AG08395 (cell line): ENCODE measurements at regions not wholly inside any gene's neighbourhood (a gene's known extent, or its start where the extent isn't known, plus 50 kb on each side); places are given as distances from the start of the nearest gene placed in this dataset.
"Not testable (repeated sequence)": the region's sequence is repeated elsewhere in the genome, so short reads cannot be mapped to it uniquely, and the experiment has no call there.

ENCODE experiments used
- DNase-seq: peaks from one replicate; pipeline ENCODE4 v3.0.0; 2012; ENCODE audit warnings: mixed read lengths, low spot score

DNA sequence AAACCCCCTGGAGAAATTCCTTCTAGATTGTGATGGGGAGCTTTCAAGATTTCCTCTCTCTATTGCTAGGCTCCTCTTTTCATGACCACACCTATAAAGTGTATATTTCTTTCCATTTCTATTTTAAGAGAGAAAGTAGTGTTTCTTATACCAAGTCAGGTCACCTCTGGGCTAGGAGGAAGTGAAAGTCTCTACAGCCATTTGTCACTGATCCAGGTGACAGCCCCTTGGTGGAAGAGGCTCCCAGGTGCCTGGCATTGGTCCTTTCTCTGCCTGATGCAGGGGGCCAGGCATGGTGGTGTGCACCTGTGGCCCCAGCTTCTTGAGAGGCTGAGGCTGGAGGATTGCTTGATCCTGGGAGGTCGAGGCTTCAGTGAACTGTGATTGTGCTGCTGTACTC is 64.7 kb downstream of the DHCR7 start:
- DNase-seq: no peak

GRCh38 chr11:71381781-71382505 is 66.2 kb downstream of the DHCR7 start:
- no peak for DNase-seq

- DNase-seq: no peak
Observed at GRCh38 chr11:71379701-71380100, 68.5 kb downstream of the DHCR7 start.

GRCh38 chr11:71373791-71374454 is 74.3 kb downstream of the DHCR7 start:
- no peak for DNase-seq

- DNase-seq: peak; percentile 62
Observed at GRCh38 chr11:71372693-71373657, 75.2 kb downstream of the DHCR7 start.

DNA sequence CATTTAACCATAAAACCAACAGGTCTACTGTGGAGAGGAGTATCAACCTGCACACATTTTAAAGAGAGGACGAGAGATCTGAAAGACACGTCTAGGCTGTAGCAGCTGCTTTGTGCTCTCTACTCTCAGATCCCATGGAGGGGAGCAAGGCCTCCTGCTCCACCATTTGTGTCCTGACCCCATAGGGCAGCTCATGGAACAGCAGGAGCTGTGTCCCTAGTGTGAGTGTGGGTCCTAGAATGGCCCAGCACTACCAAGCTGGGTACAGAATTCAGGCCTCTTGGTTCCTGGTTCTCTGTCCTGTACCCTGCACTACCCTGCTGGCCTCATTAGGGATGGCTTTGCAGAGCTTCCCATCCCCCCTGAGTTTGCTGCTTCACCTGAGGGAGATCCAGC is 76.5 kb downstream of the DHCR7 start:
- DNase-seq: no peak

GRCh38 chr11:71370895-71371673 is 77.1 kb downstream of the DHCR7 start:
- DNase-seq: no peak

DNA sequence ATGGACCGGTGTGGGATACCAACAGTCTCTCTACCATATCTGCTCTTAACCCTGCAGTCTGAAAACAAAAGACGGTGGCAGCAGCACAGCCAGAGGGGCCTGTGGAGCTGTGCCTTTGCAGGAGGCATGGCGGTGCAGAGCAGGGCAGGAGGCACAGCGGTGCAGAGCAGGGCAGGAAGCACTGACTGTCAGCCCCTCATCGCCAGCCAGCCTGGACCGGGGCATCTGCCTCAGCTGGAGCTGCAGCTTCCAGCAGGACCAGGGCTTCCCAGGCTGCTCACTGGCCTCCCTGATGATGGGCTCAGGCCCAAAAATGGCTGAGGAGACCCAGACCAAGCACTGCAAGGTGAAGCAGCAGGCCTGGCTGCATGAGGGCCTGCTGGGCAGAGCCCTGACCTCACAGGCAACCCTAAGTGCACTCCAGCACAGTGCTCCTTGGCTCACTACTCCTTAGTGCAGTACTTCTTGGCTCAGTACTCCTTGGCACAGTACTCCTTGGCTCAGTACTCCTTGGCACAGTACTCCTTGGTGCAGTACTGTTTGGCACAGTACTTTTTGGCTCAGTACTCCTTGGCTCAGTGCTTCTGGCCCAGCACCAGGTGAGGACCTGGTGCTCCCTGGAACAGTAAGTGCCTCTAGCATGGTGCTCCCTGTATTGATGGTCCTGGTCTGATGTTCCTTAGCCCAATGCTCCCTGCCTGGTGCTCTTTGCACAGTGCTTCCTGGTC is 78.0 kb downstream of the DHCR7 start:
- DNase-seq: no peak

GRCh38 chr11:71369411-71369810 is 78.8 kb downstream of the DHCR7 start:
- DNase-seq: no peak

DNA sequence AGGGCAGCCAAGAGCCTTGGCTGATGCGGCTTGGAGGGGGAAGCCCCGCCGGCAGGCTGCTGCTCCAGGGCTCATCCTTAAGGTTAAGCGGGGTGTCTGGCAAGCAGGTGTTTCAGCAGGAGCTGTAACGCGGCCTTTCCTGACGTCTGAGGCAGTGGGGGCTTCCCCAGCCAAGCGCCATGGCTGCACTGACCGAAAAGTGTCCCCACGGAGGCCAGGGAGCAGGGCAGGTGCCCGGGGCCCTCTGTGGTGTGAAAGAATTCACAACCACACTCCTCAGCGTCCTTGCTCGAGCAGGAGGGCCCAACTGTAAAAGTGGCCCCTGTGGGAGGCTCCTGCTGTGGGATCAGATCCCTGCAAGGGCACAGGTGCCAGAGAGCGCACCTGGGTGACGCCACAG is 79.2 kb downstream of the DHCR7 start:
- no peak for DNase-seq

DNA sequence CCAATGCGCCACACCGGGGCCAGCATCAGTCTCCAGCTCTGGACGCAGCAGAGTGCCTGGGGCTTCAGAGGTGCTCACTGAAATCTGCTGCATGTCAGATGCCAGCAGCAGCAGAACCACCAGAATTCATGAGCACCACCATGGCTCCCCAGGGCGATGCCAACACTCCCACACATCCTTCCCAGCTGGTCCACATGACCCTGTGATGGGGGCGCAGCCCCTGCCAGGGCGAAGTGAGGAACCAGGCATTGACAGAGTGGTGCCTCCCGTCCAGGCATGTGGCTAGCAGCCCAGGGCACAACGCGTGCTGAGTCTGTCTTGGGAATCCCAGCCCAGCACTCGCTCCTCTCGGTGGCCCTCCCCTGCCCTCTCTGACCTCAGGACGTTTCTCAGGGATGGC is 80.4 kb downstream of the DHCR7 start:
- DNase-seq: no peak

DNA sequence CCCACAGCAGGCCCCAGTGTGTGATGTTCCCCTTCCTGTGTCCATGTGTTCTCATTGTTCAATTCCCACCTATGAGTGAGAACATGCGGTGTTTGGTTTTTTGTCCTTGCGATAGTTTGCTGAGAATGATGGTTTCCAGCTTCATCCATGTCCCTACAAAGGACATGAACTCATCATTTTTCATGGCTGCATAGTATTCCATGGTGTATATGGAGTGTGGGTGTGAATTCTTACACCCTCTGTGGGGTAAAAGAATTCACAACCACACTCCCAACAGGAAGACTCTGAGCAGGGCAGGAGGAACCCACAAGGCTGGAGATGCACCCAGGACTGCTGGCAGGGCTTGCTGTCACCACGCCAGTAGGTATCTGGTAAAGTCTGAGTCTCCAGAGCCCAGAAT is 80.9 kb downstream of the DHCR7 start:
- DNase-seq: not testable (repeated sequence)

GRCh38 chr11:71366076-71366475 is 82.1 kb downstream of the DHCR7 start:
- no peak for DNase-seq

- DNase-seq: no peak
Observed at GRCh38 chr11:71365626-71366025, 82.6 kb downstream of the DHCR7 start.

- DNase-seq: no peak
Observed at GRCh38 chr11:71364806-71365205, 83.4 kb downstream of the DHCR7 start.

DNA sequence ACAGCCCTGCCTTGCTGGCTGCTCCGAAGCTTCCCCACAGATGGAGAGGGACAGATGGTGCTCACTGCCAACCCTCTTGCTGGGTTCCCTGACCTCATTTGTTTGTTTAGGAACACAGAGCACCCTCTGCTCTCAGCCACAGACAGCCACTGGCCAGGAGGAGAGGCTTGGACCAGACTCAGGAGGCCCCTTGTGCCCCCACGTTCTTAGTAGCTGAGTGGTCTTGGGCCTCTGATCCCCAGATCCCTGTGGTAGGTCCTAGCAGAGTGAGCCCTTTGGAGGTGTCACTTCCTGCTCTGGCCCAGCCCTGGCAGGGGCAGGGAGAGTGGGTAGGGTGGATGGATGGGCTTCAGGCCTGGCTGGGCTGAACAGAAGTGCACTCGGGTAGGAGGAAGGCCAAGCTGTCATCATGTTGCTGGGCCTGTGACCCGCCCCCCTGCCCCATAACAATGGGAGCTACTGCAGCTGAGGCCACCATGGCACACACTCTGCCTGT is 84.0 kb downstream of the DHCR7 start:
- DNase-seq: no peak

- no peak for DNase-seq
Observed at GRCh38 chr11:71363721-71364120, 84.5 kb downstream of the DHCR7 start.

GRCh38 chr11:71358963-71359567 is 89.1 kb downstream of the DHCR7 start:
- no peak for DNase-seq

DNA sequence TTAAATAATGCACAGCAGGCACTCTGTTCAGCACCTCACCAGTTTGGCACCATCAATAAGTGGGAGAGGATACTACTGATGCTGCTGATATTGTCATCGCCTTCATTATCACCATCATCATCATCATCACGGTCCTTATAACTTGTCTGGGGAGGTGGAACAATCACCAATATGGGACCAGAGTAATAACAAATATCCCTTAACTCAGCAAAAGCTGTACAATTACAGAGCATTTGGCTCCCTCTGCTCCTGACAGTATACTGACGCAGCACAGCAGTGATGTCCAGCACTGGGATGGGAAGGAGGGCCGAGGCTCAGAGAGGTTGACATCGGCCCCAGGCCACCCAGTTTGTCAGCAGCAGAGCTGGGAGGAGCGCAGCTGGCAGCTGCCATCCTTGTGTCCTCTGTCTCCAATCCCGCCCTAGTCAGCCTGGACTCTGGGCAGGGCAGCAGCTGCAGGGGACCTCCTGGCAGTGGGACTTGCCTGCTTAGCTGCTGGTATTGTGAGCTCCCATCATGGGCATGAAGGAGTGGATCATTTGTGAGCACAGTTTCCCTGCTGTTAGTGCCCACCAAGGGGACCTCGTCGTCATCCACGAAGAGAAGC is 90.0 kb downstream of the DHCR7 start:
- no peak for DNase-seq

DNA sequence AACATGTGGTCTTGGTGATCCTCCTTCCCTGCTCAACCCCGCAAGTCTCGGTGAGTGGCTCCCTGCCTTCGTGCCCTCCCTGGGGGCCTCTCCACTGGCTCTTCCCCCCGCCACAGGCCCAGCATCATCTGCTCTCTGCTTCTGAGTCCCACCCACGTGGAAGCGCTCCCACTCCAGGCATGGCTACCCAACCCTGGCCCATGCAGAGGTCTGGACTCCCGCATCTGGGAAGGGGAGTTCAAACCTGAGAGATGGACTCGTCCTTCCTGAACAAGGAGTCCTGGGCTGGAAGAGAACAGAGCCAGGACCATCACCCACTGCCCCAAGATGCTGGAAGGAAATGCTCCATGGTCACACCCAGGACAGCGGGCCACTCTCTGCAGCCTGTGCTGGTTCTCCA is 90.8 kb downstream of the DHCR7 start:
- no peak for DNase-seq
